KOPT-K1 (cell line): ENCODE measurements at regions not wholly inside any gene's neighbourhood (a gene's known extent, or its start where the extent isn't known, plus 50 kb on each side); places are given as distances from the start of the nearest gene placed in this dataset.

Experiments
- H3K27ac ChIP-seq: fragments of 200-600 bp; sonication (generic); 2 replicates; pipeline ENCODE4 v1.5.1; 2016; ENCODE audit warnings: antibody characterized with exemption, mild to moderate bottlenecking, low read depth, low read length; ENCODE audit not compliant: poor library complexity, severe bottlenecking
- H3K36me3 ChIP-seq: fragments of 200-600 bp; sonication (generic); 2 replicates; pipeline ENCODE4 v1.5.1; 2017; ENCODE audit warnings: antibody characterized with exemption, mild to moderate bottlenecking, low read length, moderate library complexity; ENCODE audit not compliant: insufficient read depth
- H3K9me3 ChIP-seq: fragments of 200-600 bp; sonication (generic); 2 replicates; pipeline ENCODE4 v1.5.1; 2017; ENCODE audit warnings: antibody characterized with exemption, low read length, mild to moderate bottlenecking; ENCODE audit not compliant: insufficient read depth, poor library complexity, severe bottlenecking

- no peak overlapping the region for H3K27ac ChIP-seq
- H3K36me3 ChIP-seq, result no peaks in the 10 kb centered on the region
- no peaks in the 10 kb centered on the region for H3K9me3 ChIP-seq
Measured at GRCh38 chr16:72241930-72242329, 70.0 kb upstream of the PMFBP1 start.

DNA sequence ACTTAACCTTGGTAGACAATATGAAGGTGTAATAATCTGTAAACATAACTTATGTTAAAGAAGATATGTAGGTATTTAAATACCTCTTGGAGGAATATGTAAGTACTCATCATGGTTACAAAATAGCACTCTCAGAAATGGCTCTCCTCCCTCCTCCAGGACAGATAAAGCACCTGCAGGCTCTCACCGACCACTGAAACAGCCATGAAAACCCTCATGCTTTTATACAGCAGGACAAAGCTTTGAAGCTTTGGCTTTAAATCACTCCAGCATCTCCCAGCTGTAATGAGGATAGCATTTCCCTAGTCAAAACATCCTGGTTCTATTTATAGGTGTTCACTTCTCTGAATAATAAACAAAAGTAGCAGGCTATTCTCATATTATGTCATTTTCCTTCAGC lies 69.1 kb upstream of the PMFBP1 start:
- no peaks in the 10 kb centered on the region for H3K36me3 ChIP-seq
- H3K27ac ChIP-seq, result no peak overlapping the region
- H3K9me3 ChIP-seq, result no peaks in the 10 kb centered on the region

GRCh38 chr16:72240466-72240865 lies 68.5 kb upstream of the PMFBP1 start:
- no peaks in the 10 kb centered on the region for H3K36me3 ChIP-seq
- no peaks in the 10 kb centered on the region for H3K9me3 ChIP-seq
- H3K27ac ChIP-seq, result no peak overlapping the region

DNA sequence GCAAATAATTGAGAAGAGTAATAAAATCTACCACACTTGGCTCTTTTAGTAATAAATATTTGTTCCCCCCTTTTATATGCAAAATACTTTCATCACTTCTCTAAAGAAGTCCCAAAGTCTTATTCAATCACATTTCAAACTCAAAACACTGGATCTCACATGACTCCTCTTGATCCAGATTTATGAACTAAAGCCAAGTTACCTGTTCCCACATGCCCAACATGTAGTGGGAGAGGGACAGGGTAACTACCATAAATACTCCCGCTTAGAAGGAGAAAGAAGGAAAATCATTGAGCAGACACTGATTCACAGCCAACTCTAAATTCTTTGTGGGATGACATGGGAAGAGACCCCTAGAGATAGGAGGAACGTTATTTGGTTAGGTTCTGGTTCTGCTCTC lies 64.9 kb upstream of the PMFBP1 start:
- Histone ChIP-seq H3K27ac (no peak overlapping the region), H3K36me3 (no peaks in the 10 kb centered on the region), H3K9me3 (no peaks in the 10 kb centered on the region)

GRCh38 chr16:72234387-72234786 lies 62.4 kb upstream of the PMFBP1 start:
- Histone ChIP-seq H3K27ac (no peak overlapping the region), H3K36me3 (no peaks in the 10 kb centered on the region), H3K9me3 (no peaks in the 10 kb centered on the region)

DNA sequence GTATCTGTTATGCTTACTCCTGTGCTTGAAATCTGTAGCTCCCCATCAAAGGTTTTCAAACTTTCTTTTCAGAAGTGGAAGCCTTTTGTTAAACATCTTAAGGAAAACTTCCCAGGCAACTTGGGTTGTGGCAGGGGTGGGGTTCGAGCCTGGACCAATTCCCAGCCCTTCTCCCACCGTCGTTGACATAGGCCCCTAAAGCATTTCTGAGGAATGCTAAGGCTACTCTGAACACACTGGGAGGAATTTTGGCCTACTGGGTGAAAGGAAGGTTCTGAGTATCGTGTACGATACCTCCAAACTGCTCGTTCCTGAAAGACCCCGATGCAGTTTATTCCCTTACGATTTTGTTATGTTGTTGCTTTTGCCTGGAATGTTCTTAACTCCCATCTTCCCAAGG lies 56.1 kb upstream of the PMFBP1 start:
- no peaks in the 10 kb centered on the region for H3K36me3 ChIP-seq
- H3K27ac ChIP-seq, result no peak overlapping the region
- H3K9me3 ChIP-seq, result no peaks in the 10 kb centered on the region

DNA sequence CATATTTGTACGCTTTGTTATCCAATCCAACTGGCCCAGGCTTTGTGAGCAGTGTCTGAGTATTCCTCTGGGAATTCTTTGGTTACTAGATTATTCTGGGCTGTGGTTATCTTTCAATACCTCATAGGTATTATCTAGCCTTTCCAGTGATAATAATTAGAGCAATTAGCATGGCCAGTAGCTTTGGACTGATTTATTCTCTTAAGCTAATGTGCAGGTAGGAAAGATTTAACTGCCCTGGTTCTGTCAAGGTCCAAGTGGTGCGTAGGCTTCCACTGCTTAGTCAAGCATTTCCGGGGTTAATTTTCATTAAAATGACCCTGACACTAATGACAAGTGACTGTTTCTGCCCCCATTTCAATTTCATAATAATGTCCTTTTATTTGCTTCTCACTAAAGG lies 54.2 kb upstream of the PMFBP1 start:
- H3K27ac ChIP-seq, result no peak overlapping the region
- H3K9me3 ChIP-seq, result no peaks in the 10 kb centered on the region
- no peaks in the 10 kb centered on the region for H3K36me3 ChIP-seq

DNA sequence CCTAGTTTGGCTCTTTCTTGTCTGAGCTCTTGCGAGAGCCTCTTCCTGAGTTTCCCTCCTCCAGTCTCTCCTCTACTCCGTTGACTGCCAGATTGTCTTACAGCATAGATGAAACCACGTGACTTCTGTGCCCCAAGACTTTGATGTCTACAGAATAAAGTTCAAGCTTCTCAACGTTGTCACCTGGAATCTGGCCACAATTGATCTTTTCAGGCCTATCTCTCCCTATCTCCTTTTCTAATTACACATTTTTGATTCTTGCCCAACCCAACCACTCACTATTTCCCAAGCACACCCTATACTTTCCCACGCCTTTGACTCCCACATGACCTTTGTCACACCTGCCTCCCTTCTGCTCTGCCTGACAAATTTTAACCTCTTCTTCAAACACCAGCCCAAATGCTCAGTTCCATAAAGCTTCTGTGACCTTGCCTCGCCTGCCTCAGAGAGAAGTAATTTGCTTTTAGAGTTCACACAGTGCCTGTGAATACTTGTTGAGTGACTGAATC lies 52.4 kb upstream of the PMFBP1 start:
- Histone ChIP-seq H3K36me3 (no peaks in the 10 kb centered on the region), H3K9me3 (no peaks in the 10 kb centered on the region), H3K27ac (no peak overlapping the region)

DNA sequence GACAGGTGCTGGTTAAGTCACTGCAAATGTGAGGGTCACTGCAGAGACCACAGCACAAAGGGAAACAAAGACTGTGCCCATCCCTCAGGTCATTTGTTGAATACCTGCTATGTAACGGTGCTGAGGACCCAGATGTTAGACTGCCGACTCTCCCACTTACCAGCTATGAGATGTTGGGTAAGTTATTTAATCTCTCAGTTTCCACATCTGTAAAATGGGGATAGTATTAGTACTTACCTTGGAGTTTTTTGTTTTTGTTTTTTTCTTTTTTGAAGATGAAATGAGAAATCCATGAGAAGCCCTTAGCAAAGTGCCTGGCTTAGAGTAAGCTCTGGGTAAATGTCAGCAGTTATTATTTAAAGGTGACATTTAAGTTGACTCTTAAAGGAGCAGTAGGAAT lies 50.5 kb upstream of the PMFBP1 start:
- H3K36me3 ChIP-seq, result no peaks in the 10 kb centered on the region
- H3K9me3 ChIP-seq, result no peaks in the 10 kb centered on the region
- H3K27ac ChIP-seq, result no peak overlapping the region
